Naive thymus-derived CD4-positive, alpha-beta T cell (primary cell): ENCODE measurements at regions not wholly inside any gene's neighbourhood (a gene's known extent, or its start where the extent isn't known, plus 50 kb on each side); places are given as distances from the start of the nearest gene placed in this dataset.

Experiments
- ATAC-seq: fragments of 150-1000 bp; cut with Tn5 transposase; 2 replicates; pipeline ENCODE4 v1.10.0; 2021; ENCODE audit warnings: mild to moderate bottlenecking, moderate library complexity
- CTCF ChIA-PET: fragments of 350-600 bp; sonication (Branson Sonifier 250); formaldehyde crosslinking; loops from one replicate; lab custom pipeline; 2021; ENCODE audit warnings: antibody characterized with exemption; lab: Charles Lee
- POLR2A ChIA-PET: fragments of 350-600 bp; sonication (Branson Sonifier 250); formaldehyde crosslinking; loops from one replicate; lab custom pipeline; 2021; ENCODE audit warnings: antibody characterized with exemption, inconsistent platforms; lab: Charles Lee
- DNase-seq, 9 donors: peaks; one replicate each; pipeline versions ENCODE4 v3.0.0 to v3.0.0-alpha.2; 2020 to 2022; ENCODE audit warnings: mixed read lengths in 1 of 9
- H3K27ac ChIP-seq: one replicate; pipeline ENCODE4 v1.7.0; 2013; ENCODE audit warnings: mild to moderate bottlenecking, low read depth, low read length, moderate library complexity
- H3K27me3 ChIP-seq, 2 donors: one replicate each; pipeline ENCODE4 v1.7.0; 2013; ENCODE audit warnings: low read length in 2 of 2, mild to moderate bottlenecking in 2 of 2, moderate library complexity in 2 of 2; ENCODE audit not compliant: control insufficient read depth in 2 of 2, insufficient read depth in 2 of 2
- H3K36me3 ChIP-seq, 3 experiments: 1 replicate in 2 of 3; 2 replicates in 1 of 3; pipeline ENCODE4 v1.7.0; 2013; ENCODE audit warnings: low read length in 3 of 3, mild to moderate bottlenecking in 3 of 3, moderate library complexity in 1 of 3; ENCODE audit not compliant: insufficient read depth in 3 of 3, control insufficient read depth in 2 of 3
- H3K4me1 ChIP-seq, 2 donors: one replicate each; pipeline ENCODE4 v1.7.0; 2013; ENCODE audit warnings: low read length in 2 of 2, mild to moderate bottlenecking in 2 of 2, moderate library complexity in 1 of 2; ENCODE audit not compliant: control insufficient read depth in 2 of 2, insufficient read depth in 2 of 2
- H3K4me3 ChIP-seq: 2 replicates; pipeline ENCODE4 v1.7.0; 2013; ENCODE audit warnings: mild to moderate bottlenecking, low read length
- H3K9me3 ChIP-seq, 3 experiments: 1 replicate in 2 of 3; 2 replicates in 1 of 3; pipeline ENCODE4 v1.7.0; 2013; ENCODE audit warnings: low read length in 3 of 3; ENCODE audit not compliant: control insufficient read depth in 2 of 3
- H3K27ac Mint-ChIP-seq, 9 donors: one replicate each; pipeline ENCODE4 v1.8.0; 2020 to 2022; ENCODE audit warnings: mixed read lengths in 9 of 9, mild to moderate bottlenecking in 8 of 9, moderate library complexity in 5 of 9, inconsistent platforms in 2 of 9
- H3K27me3 Mint-ChIP-seq, 5 donors: one replicate each; pipeline ENCODE4 v1.8.0; 2021 to 2022; ENCODE audit warnings: mixed read lengths in 5 of 5, mild to moderate bottlenecking in 1 of 5
- H3K36me3 Mint-ChIP-seq, 5 donors: one replicate each; pipeline ENCODE4 v1.8.0; 2020 to 2022; ENCODE audit warnings: mixed read lengths in 5 of 5, mild to moderate bottlenecking in 3 of 5, inconsistent platforms in 1 of 5
- H3K4me1 Mint-ChIP-seq, 7 donors: one replicate each; pipeline ENCODE4 v1.8.0; 2020 to 2022; ENCODE audit warnings: mixed read lengths in 7 of 7, mild to moderate bottlenecking in 3 of 7, inconsistent platforms in 1 of 7
- H3K4me3 Mint-ChIP-seq, 10 donors: one replicate each; pipeline ENCODE4 v1.8.0; 2020 to 2022; ENCODE audit warnings: mild to moderate bottlenecking in 10 of 10, mixed read lengths in 10 of 10, moderate library complexity in 6 of 10, inconsistent platforms in 2 of 10
- H3K9me3 Mint-ChIP-seq, 11 donors: one replicate each; pipeline ENCODE4 v1.8.0; 2020 to 2022; ENCODE audit warnings: mixed read lengths in 11 of 11, mild to moderate bottlenecking in 4 of 11, inconsistent platforms in 1 of 11, moderate library complexity in 1 of 11
- intact Hi-C, 2 donors: fragments of 100-400 bp; cut with micrococcal nuclease; formaldehyde crosslinking; loops; one replicate each; pipeline ENCODE4 v1.15.1; 2023

- H3K27me3 ChIP-seq, result no peaks in the 10 kb centered on the region
- no peak overlapping the region for H3K27ac ChIP-seq
- Mint-ChIP-seq H3K4me1 (peaks cover 0 to 2% (median 0%) of the 10 kb centered on the region in 7 donors), H3K27ac (no peak overlapping the region), H3K36me3 (no peaks in the 10 kb centered on the region), H3K9me3 (peaks cover 0 to 6% (median 0%) of the 10 kb centered on the region in 11 donors), H3K4me3 (no peak overlapping the region), H3K27me3 (peaks cover 12 to 37% (median 27%) of the 10 kb centered on the region in 5 donors)
- H3K9me3 ChIP-seq, result no peaks in the 10 kb centered on the region
- CTCF ChIA-PET, result no interaction called here
- ATAC-seq (no peak), DNase-seq (no peak)
- POLR2A ChIA-PET, result no interaction called here
- H3K4me3 ChIP-seq, result no peak overlapping the region
- intact Hi-C loops, result no loop called here
- H3K4me1 ChIP-seq, result no peaks in the 10 kb centered on the region
- no peaks in the 10 kb centered on the region for H3K36me3 ChIP-seq
These were observed 418.3 kb downstream of the MATN1 start for GRCh38 chr1:30305061-30305460.

DNA sequence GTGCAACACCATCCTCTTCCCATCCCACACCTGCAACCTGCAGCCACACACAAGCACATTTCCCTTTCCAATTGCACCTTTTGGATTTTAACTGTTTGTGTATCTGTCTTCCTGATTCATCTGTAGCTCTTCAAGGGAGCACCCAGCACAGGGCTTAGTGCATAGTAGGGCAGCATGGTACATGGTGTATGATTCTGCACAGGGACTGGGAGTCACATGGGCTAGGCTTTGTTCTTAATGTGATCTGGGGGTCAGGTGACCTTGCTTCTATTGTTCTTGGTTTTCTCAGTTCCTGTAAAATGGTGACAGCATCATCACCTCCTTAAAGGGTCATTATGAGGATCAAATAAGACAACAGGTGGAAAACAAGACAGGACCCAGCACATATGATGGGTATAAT is 419.3 kb downstream of the MATN1 start:
- H3K27me3 ChIP-seq, result no peaks in the 10 kb centered on the region
- Mint-ChIP-seq H3K36me3 (no peaks in the 10 kb centered on the region), H3K9me3 (peaks cover 0 to 7% (median 0%) of the 10 kb centered on the region in 11 donors), H3K4me1 (peaks cover 0 to 2% (median 0%) of the 10 kb centered on the region in 7 donors), H3K27ac (peak overlapping the region in 1 of 9 donors; percentile 15), H3K27me3 (peaks cover 12 to 44% (median 28%) of the 10 kb centered on the region in 5 donors), H3K4me3 (no peak overlapping the region)
- H3K4me1 ChIP-seq, result no peaks in the 10 kb centered on the region
- CTCF ChIA-PET, result no interaction called here
- intact Hi-C loops, result no loop called here
- no peak overlapping the region for H3K4me3 ChIP-seq
- H3K9me3 ChIP-seq, result no peaks in the 10 kb centered on the region
- POLR2A ChIA-PET, result interaction anchor here (0.8 kb wide), 1 partner anchor 107 kb away, joined by 3 read pairs; no protein-coding TSS in a partner anchor
- H3K36me3 ChIP-seq, result no peaks in the 10 kb centered on the region
- no peak for DNase-seq
- no peak for ATAC-seq
- no peak overlapping the region for H3K27ac ChIP-seq

GRCh38 chr1:30303387-30303786 is 420.0 kb downstream of the MATN1 start:
- Histone ChIP-seq H3K27ac (no peak overlapping the region), H3K27me3 (no peaks in the 10 kb centered on the region), H3K4me3 (no peak overlapping the region), H3K4me1 (no peaks in the 10 kb centered on the region), H3K36me3 (no peaks in the 10 kb centered on the region), H3K9me3 (no peaks in the 10 kb centered on the region)
- no peak for DNase-seq
- no peak for ATAC-seq
- H3K4me3 Mint-ChIP-seq, result no peak overlapping the region
- H3K27ac Mint-ChIP-seq, result no peak overlapping the region
- CTCF ChIA-PET, result no interaction called here
- intact Hi-C loops, result no loop called here
- POLR2A ChIA-PET, result no interaction called here
- no peaks in the 10 kb centered on the region for H3K36me3 Mint-ChIP-seq
- peaks cover 0 to 5% (median 0%) of the 10 kb centered on the region in 11 donors for H3K9me3 Mint-ChIP-seq
- H3K27me3 Mint-ChIP-seq, result peaks cover 7 to 44% (median 27%) of the 10 kb centered on the region in 5 donors
- peaks cover 0 to 2% (median 0%) of the 10 kb centered on the region in 7 donors for H3K4me1 Mint-ChIP-seq

DNA sequence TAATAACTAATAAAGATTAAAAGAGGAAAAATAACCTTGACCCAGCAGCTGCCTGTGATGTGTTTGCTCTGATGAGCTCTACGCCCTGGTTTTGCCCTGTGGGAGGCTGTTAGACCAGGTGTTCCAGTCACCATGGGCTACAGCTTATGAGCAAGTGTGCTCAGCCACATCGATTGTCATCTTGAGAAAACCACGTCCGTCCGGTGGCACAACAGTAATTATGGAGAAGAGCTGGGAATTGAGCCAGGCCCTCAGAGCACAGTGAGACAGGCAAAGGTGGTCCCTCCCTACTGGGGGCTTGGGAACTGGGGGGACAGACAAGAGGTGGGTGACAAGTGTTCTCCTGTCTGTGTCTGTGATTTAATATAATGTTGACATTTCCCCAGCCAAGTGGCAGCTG is 420.5 kb downstream of the MATN1 start:
- Histone ChIP-seq H3K4me1 (no peaks in the 10 kb centered on the region), H3K4me3 (no peak overlapping the region), H3K36me3 (no peaks in the 10 kb centered on the region), H3K9me3 (peaks cover 0 to under 1% (median 0%) of the 10 kb centered on the region in 3 experiments), H3K27ac (no peak overlapping the region), H3K27me3 (no peaks in the 10 kb centered on the region)
- CTCF ChIA-PET, result no interaction called here
- no peaks in the 10 kb centered on the region for H3K36me3 Mint-ChIP-seq
- ATAC-seq (no peak), DNase-seq (no peak)
- POLR2A ChIA-PET, result no interaction called here
- peaks cover 3 to 46% (median 28%) of the 10 kb centered on the region in 5 donors for H3K27me3 Mint-ChIP-seq
- H3K4me3 Mint-ChIP-seq, result no peak overlapping the region
- peaks cover 0 to 6% (median under 1%) of the 10 kb centered on the region in 11 donors for H3K9me3 Mint-ChIP-seq
- H3K4me1 Mint-ChIP-seq, result peaks cover 0 to 2% (median 0%) of the 10 kb centered on the region in 7 donors
- intact Hi-C loops, result no loop called here
- no peak overlapping the region for H3K27ac Mint-ChIP-seq

GRCh38 chr1:30300669-30301068 is 422.7 kb downstream of the MATN1 start:
- Histone ChIP-seq H3K4me1 (no peaks in the 10 kb centered on the region), H3K4me3 (no peak overlapping the region), H3K9me3 (peaks cover 0 to 4% (median 0%) of the 10 kb centered on the region in 3 experiments), H3K36me3 (no peaks in the 10 kb centered on the region), H3K27me3 (no peaks in the 10 kb centered on the region), H3K27ac (no peak overlapping the region)
- H3K4me1 Mint-ChIP-seq, result peaks cover 0 to 2% (median 0%) of the 10 kb centered on the region in 7 donors
- DNase-seq, result no peak
- ChIA-PET CTCF (no interaction called here), POLR2A (interaction anchor here (0.5 kb wide), 1 partner anchor 144 kb away, joined by 4 read pairs; no protein-coding TSS in a partner anchor)
- intact Hi-C loops, result no loop called here
- peaks cover 0 to 4% (median 0%) of the 10 kb centered on the region in 5 donors for H3K36me3 Mint-ChIP-seq
- peaks cover 0 to 10% (median 5%) of the 10 kb centered on the region in 11 donors for H3K9me3 Mint-ChIP-seq
- no peak overlapping the region for H3K27ac Mint-ChIP-seq
- peaks cover 3 to 50% (median 36%) of the 10 kb centered on the region in 5 donors for H3K27me3 Mint-ChIP-seq
- no peak overlapping the region for H3K4me3 Mint-ChIP-seq
- ATAC-seq, result no peak

DNA sequence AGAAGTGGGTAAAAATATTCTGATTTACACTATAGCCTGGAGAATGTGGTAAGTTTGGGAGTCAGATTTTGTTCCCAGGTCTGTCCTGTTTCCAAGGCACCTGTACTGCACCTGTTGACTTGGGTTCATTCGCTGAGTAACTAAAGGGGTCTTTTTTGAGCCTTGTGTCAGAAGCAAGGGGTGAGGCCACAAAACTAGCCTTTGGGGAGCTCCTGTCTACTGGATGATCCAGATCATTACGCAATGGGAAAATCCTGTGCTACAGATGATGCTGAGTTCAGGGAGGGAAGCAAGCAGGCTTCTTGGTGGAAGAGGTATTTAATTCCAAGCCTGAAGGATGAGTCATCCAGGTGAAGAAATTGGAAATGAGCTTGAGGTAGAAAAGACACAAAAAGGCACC is 424.0 kb downstream of the MATN1 start:
- Mint-ChIP-seq H3K27me3 (peaks cover 7 to 51% (median 34%) of the 10 kb centered on the region in 5 donors), H3K9me3 (peaks cover 0 to 10% (median 5%) of the 10 kb centered on the region in 11 donors), H3K4me1 (peaks cover 0 to 2% (median 0%) of the 10 kb centered on the region in 7 donors), H3K27ac (no peak overlapping the region), H3K4me3 (no peak overlapping the region), H3K36me3 (peaks cover 0 to 4% (median 0%) of the 10 kb centered on the region in 5 donors)
- ATAC-seq (no peak), DNase-seq (no peak)
- Histone ChIP-seq H3K27me3 (no peaks in the 10 kb centered on the region), H3K36me3 (no peaks in the 10 kb centered on the region), H3K27ac (no peak overlapping the region), H3K4me1 (no peaks in the 10 kb centered on the region), H3K9me3 (peaks cover 0 to 4% (median 0%) of the 10 kb centered on the region in 3 experiments), H3K4me3 (no peak overlapping the region)
- CTCF ChIA-PET, result no interaction called here
- POLR2A ChIA-PET, result no interaction called here
- intact Hi-C loops, result no loop called here

DNA sequence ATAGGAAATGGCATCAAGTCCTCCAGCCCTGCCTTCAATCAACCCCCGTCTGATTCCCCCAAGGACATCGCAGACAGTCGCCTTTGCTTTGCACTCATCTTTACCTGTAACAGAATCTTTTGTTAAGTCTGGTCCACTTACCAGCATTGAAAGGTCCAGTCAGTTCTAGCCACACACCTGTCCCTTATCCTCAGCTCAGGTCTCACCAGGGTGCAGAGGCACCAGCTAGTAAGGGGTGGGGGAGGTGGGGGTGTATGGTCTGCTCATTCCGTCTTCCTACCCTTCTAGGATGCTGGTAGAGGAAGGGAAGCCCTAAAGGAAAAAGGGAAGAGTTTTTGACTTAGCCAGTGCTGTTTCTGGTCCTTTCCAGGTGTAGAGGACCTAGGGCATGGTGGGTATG is 427.7 kb downstream of the MATN1 start:
- no peaks in the 10 kb centered on the region for H3K4me1 Mint-ChIP-seq

More for the DNA sequence above, 427.7 kb downstream of the MATN1 start:
- H3K4me3 Mint-ChIP-seq, result no peak overlapping the region
- Histone ChIP-seq H3K4me1 (no peaks in the 10 kb centered on the region), H3K27ac (no peak overlapping the region), H3K4me3 (no peak overlapping the region), H3K36me3 (no peaks in the 10 kb centered on the region), H3K9me3 (peaks cover 0 to 4% (median 0%) of the 10 kb centered on the region in 3 experiments), H3K27me3 (no peaks in the 10 kb centered on the region)
- no peak for DNase-seq
- intact Hi-C loops, result no loop called here
- no peak for ATAC-seq
- CTCF ChIA-PET, result no interaction called here
- POLR2A ChIA-PET, result no interaction called here
- H3K27ac Mint-ChIP-seq, result no peak overlapping the region
- H3K36me3 Mint-ChIP-seq, result peaks cover 0 to 4% (median 0%) of the 10 kb centered on the region in 5 donors
- H3K9me3 Mint-ChIP-seq, result peaks cover 0 to 10% (median 6%) of the 10 kb centered on the region in 11 donors
- peaks cover 33 to 43% (median 36%) of the 10 kb centered on the region in 5 donors for H3K27me3 Mint-ChIP-seq
